Right lobe of liver (tissue), 4 donors: ENCODE measurements at regions not wholly inside any gene's neighbourhood (a gene's known extent, or its start where the extent isn't known, plus 50 kb on each side); places are given as distances from the start of the nearest gene placed in this dataset.

Source experiments
- POLR2A ChIP-seq: fragments of 450-650 bp; IDR thresholded peaks from one replicate; pipeline ENCODE4 v1.6.1; 2017; ENCODE audit warnings: antibody characterized with exemption, mild to moderate bottlenecking
- TF ChIP-seq, protein P1 (sequence below), 4 donors: fragments of 200-600 bp in 3 of 4; fragments of 450-650 bp in 1 of 4; IDR thresholded peaks; one replicate each; pipeline versions ENCODE4 v1.5.1 to v1.8.0; 2016 to 2022; ENCODE audit warnings: antibody characterized with exemption in 4 of 4, mild to moderate bottlenecking in 2 of 4
- donor health status: DM: no; HTN: no; CAD: no.
- donor health status: DM: no; HTN: no; CAD: no.
- donor health status: DM: no; HTN: yes; CAD: no.

- TF ChIP-seq, protein P1, sequence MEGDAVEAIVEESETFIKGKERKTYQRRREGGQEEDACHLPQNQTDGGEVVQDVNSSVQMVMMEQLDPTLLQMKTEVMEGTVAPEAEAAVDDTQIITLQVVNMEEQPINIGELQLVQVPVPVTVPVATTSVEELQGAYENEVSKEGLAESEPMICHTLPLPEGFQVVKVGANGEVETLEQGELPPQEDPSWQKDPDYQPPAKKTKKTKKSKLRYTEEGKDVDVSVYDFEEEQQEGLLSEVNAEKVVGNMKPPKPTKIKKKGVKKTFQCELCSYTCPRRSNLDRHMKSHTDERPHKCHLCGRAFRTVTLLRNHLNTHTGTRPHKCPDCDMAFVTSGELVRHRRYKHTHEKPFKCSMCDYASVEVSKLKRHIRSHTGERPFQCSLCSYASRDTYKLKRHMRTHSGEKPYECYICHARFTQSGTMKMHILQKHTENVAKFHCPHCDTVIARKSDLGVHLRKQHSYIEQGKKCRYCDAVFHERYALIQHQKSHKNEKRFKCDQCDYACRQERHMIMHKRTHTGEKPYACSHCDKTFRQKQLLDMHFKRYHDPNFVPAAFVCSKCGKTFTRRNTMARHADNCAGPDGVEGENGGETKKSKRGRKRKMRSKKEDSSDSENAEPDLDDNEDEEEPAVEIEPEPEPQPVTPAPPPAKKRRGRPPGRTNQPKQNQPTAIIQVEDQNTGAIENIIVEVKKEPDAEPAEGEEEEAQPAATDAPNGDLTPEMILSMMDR (IDR thresholded peaks at IDR 0.05), result no peak
- TF ChIP-seq POLR2A, result no peak
These were observed 475.6 kb upstream of the NCAM2 start for GRCh38 chr21:20522611-20523010.
